NCI-H526 treated with DMSO at 0.1 percent for 48 hours (cell line): ENCODE measurements at regions not wholly inside any gene's neighbourhood (a gene's known extent, or its start where the extent isn't known, plus 50 kb on each side); places are given as distances from the start of the nearest gene placed in this dataset.

Experiments used
- DNase-seq: peaks from one replicate; lab custom pipeline; 2025; lab: John Stamatoyannopoulos, UW

DNA sequence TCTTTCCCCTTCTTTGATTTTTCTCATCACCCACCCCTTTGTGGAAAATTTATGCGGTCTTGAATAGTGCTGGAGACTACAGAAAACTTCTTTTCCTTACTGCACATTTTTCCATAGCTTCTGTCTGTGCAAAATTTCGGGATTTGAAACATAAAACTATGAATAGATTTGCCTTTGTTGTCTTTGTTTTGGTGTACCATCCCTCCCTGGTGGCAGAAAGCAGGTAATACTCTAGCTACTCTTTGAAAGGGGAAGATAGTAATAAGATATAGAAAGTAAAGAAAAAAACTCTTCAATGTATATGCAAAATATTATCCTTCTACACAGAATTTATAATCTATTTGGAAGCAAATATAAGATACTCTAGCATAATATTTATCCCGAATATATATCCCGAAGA, 79.1 kb upstream of the LMO3 start:
- no peak for DNase-seq

DNA sequence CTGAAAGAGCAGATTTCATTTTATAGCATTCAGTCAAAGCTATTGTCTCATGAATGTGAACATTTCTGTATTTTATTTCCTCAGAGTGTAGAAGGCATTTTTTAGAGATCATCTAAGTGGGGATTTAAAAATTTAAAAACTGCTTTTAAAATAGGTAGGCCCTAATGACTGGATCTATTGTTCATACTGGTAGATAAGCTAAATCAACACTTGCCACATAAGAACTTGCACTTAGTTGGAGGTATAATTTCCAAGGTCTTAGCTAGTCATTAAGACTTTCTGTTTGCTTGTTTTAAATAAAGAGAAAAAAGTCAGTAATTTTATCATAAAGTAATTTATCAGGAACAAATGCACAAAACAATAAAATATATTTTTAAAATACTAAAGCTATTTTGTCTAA, 75.2 kb upstream of the LMO3 start:
- no peak for DNase-seq

DNA sequence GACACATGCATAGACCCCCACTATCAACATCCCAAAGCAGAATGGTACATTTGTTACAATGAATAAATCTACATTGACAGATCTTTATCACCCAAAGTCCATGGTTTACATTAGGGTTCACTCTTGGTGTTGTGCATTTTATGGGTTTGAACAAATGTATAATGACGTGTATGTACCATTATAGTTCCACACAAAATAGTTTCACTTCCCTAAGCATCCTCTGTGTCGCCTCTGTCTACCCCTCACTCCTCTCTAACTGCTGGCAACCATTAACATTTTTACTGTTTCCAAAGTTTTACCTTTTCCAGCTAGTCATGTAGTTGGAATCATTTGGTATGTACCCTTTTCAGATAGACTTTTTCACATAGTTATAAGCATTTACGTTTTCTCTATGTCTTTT, 69.5 kb upstream of the LMO3 start:
- no peak for DNase-seq

DNA sequence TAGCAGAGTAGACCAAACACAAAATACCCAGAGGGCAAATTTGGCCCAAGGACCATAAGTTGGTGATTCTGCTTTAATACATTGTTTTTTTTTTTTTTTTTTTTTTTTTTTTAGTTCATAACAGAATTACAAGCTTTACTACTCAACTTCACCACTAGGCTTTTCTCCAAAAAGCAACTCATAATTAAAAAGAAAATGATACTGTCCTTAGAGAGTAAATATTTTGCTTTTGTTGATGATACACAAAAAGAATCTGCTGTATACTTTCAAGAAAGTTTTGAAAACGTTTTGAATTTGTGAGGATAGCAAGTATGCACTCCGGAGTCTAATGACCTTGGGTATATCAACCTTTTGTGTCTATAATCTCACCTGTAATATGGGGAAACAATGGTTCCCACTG, 68.9 kb upstream of the LMO3 start:
- no peak for DNase-seq

GRCh38 chr12:16670456-16671050, 64.6 kb upstream of the LMO3 start:
- DNase-seq, result no peak

GRCh38 chr12:16669756-16670155, 63.8 kb upstream of the LMO3 start:
- DNase-seq, result no peak

- DNase-seq, result no peak
Observed at GRCh38 chr12:16668198-16668597, 62.2 kb upstream of the LMO3 start.

DNA sequence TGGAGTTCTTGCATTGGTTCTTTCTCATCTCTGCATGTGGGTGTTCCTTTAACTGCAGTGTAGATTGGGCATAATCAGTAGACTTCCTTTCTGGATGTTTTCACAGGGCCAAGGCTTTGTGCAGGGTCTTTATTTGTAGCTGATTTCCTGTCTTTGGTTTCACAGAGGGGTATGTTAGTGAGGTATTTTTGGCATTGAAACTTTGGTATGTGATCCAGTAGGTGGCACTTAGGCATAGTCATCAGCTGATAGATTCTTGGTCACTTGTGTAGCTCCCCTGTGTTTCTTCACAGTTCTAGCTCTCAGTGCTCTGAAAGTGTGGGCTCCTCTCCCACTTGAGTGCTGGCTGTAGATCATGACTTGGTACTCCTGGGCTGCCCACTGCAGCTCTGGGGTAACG, 52.7 kb upstream of the LMO3 start:
- no peak for DNase-seq
